ENCODE measurements at regions not wholly inside any gene's neighbourhood (a gene's known extent, or its start where the extent isn't known, plus 50 kb on each side); places are given as distances from the start of the nearest gene placed in this dataset.

GRCh38 chr6:71373943-71374342 lies 85.3 kb downstream of the OGFRL1 start (continued):
- TF ChIP-seq E2F8 (IDR thresholded peaks at IDR 0.05; ENCODE audit: low read depth, partially characterized antibody) = no peak
- no peak for TF ChIP-seq KLF5 (IDR thresholded peaks at IDR 0.05; ENCODE audit: partially characterized antibody)
- no peak for TF ChIP-seq NR2C1 (IDR thresholded peaks at IDR 0.05)

DNA sequence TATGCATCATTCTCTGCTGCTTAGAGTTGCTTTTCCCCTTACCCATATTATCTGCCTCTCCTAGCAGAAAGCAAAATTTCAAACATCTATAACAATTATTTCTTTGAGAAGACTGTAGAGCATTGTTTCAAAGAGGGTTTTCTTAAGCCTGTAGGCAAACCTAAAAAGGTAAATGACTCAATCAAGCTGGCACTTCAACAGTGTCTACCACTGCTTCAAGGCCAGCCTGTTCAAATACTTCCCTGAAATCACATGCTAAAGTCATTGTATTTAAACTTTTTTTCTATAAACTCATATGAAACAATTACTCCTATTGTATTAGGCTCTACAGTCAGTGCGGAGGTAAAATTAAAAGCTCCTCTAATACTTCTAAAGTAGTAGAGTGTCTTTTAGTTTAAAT lies 87.1 kb downstream of the OGFRL1 start:
- Histone ChIP-seq H3K4me2 (ENCODE audit: control insufficient read depth, insufficient read depth) (no peak overlapping the region), H3K79me2 (ENCODE audit: control insufficient read depth, insufficient read depth, low read length) (no peaks in the 10 kb centered on the region), H3K9ac (ENCODE audit: control insufficient read depth, insufficient read depth, low read length) (no peak overlapping the region), H2AFZ (ENCODE audit: control insufficient read depth, low read depth, low read length) (no peak overlapping the region), H3K27ac (ENCODE audit: control insufficient read depth, insufficient read depth) (no peak overlapping the region), H3K36me3 (ENCODE audit: control insufficient read depth in 2 of 2, insufficient read depth in 2 of 2, low read length in 1 of 2) (no peaks in the 10 kb centered on the region), H3K4me3 (no peak overlapping the region), H3K27me3 (replicated peaks in 1 of 2; ENCODE audit: control insufficient read depth in 2 of 2, insufficient read depth in 2 of 2, low read length in 1 of 2) (no peaks in the 10 kb centered on the region; a peak in 1 of 4 replicates), H3K4me1 (ENCODE audit: control insufficient read depth, insufficient read depth, low read length) (no peaks in the 10 kb centered on the region), H4K20me1 (ENCODE audit: control insufficient read depth, insufficient read depth) (no peaks in the 10 kb centered on the region), H3K9me3 (replicated peaks; ENCODE audit: control insufficient read depth, insufficient read depth, low read length) (no peaks in the 10 kb centered on the region)
- ChIA-PET SMC1A (ENCODE audit: uncharacterized antibody, unreplicated experiment) (interaction anchor here (1.0 kb wide), 1 partner anchor 9 kb away, joined by 3 read pairs; no protein-coding TSS in a partner anchor), RAD21 (ENCODE audit: unreplicated experiment) (no interaction called here), POLR2A (no interaction called here), CTCF (interaction anchor here (0.9 to 1.4 kb wide), 2 partner anchors 7 to 9 kb away, joined by 3 to 4 read pairs; no protein-coding TSS in a partner anchor)
- ATAC-seq = no peak
- intact Hi-C loops (cut with micrococcal nuclease; ENCODE audit: unreplicated experiment) = no loop called here
- TF ChIP-seq NRF1 (conservative IDR thresholded peaks at IDR 0.05; ENCODE audit: low read depth, low read length) (no peak), NR2F1 (conservative IDR thresholded peaks at IDR 0.05) (no peak), CBX3 (IDR thresholded peaks at IDR 0.05; ENCODE audit: borderline replicate concordance, low read depth) (no peak), ASH2L (IDR thresholded peaks at IDR 0.05; ENCODE audit: borderline replicate concordance, low read depth) (no peak), IRF3 (IDR thresholded peaks at IDR 0.05) (no peak), BACH1 (IDR thresholded peaks at IDR 0.05; ENCODE audit: borderline replicate concordance) (no peak), YY1 (IDR thresholded peaks at IDR 0.05; ENCODE audit: low read depth, low read length) (no peak), ZNF622 (IDR thresholded peaks at IDR 0.05) (no peak), DPF2 (IDR thresholded peaks at IDR 0.05) (no peak), SREBF1 (IDR thresholded peaks at IDR 0.05; ENCODE audit: low read length) (no peak), YBX1 (IDR thresholded peaks at IDR 0.05) (no peak), SIN3A (IDR thresholded peaks at IDR 0.05; ENCODE audit: low read depth, low read length) (no peak), ZNF217 (IDR thresholded peaks at IDR 0.05) (no peak), POLR2AphosphoS2 (IDR thresholded peaks at IDR 0.05; ENCODE audit: low read depth, low read length) (no peak), SREBF2 (IDR thresholded peaks at IDR 0.05; ENCODE audit: low read length) (no peak), RBBP5 (conservative IDR thresholded peaks at IDR 0.05) (no peak), MXI1 (IDR thresholded peaks at IDR 0.05; ENCODE audit: low read depth, low read length) (no peak)
- TF ChIP-seq, protein P1, sequence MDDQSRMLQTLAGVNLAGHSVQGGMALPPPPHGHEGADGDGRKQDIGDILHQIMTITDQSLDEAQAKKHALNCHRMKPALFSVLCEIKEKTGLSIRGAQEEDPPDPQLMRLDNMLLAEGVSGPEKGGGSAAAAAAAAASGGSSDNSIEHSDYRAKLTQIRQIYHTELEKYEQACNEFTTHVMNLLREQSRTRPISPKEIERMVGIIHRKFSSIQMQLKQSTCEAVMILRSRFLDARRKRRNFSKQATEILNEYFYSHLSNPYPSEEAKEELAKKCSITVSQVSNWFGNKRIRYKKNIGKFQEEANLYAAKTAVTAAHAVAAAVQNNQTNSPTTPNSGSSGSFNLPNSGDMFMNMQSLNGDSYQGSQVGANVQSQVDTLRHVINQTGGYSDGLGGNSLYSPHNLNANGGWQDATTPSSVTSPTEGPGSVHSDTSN (IDR thresholded peaks at IDR 0.05; ENCODE audit: insufficient replicate concordance, low read depth, low read length) = no peak
- in situ Hi-C loops (cut with MboI) = no loop called here
- no peak for DNase-seq (ENCODE audit: low read depth, low spot score)
- FAIRE-seq = no peak
- BruUV-seq (replicated peaks) = no TSS peak
- WGBS (ENCODE audit: insufficient coverage, insufficient replicate concordance, low lambda C conversion rate, missing lambda C conversion rate) = 100% methylated on average over 1 of the region's 1 CpG
